AG04450 (cell line): ENCODE measurements at regions not wholly inside any gene's neighbourhood (a gene's known extent, or its start where the extent isn't known, plus 50 kb on each side); places are given as distances from the start of the nearest gene placed in this dataset.

Source experiments
- CTCF ChIA-PET: fragments of 300-600, 350-600 bp; formaldehyde crosslinking; extraction: SDS; loops from one replicate; lab custom pipeline; 2022; ENCODE audit warnings: antibody characterized with exemption, inconsistent platforms; lab: Charles Lee
- POLR2A ChIA-PET: fragments of 350-600 bp; formaldehyde crosslinking; extraction: SDS; loops from one replicate; lab custom pipeline; 2021; ENCODE audit warnings: antibody characterized with exemption, inconsistent platforms; lab: Yijun Ruan, JAX
- DNase-seq: peaks from one replicate; pipeline ENCODE4 v3.0.0-alpha.2; 2011; ENCODE audit warnings: low read depth, low spot score
- H3K27ac ChIP-seq: one replicate; pipeline ENCODE4 v1.5.1; 2012; ENCODE audit warnings: low read depth, low read length, control low read depth
- H3K27me3 ChIP-seq: one replicate; pipeline ENCODE4 v1.6.0; 2012; ENCODE audit warnings: low read length; ENCODE audit not compliant: control insufficient read depth, insufficient read depth
- H3K4me3 ChIP-seq: 2 replicates; pipeline ENCODE4 v1.5.1; 2011; ENCODE audit warnings: mild to moderate bottlenecking, low read depth, low read length, control low read depth
- H3K9me3 ChIP-seq: 2 replicates; pipeline ENCODE4 v1.5.1; 2012; ENCODE audit warnings: low read length; ENCODE audit not compliant: control insufficient read depth, insufficient read depth
- TF ChIP-seq, protein P1 (sequence below): IDR thresholded peaks from 2 replicates; pipeline ENCODE4 v1.5.1; 2011; ENCODE audit warnings: low read depth, low read length, control low read depth, inconsistent platforms

DNA sequence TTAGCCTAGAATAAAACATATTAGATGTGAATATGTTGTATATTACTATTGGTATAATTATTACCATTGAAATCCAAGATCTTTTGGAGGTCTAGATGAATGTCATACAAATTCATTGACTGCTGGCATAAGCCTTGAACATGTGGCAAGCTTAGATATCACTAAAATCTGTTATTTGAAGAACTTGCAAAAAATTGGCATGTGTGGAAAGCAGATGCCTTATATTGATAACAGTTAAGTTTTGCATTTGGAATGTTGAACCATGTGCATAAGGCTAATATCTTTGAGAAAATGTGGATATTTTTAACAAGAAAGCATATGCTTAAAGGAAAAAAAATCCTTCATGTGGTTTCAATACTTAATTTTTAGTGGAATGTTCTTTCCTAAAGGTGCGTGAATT is 203.6 kb upstream of the PRICKLE1 start:
- Histone ChIP-seq H3K27ac (no peak overlapping the region), H3K27me3 (no peaks in the 10 kb centered on the region), H3K4me3 (no peak overlapping the region), H3K9me3 (no peaks in the 10 kb centered on the region; the same call in 1 of the 2 replicates)
- TF ChIP-seq, protein P1, sequence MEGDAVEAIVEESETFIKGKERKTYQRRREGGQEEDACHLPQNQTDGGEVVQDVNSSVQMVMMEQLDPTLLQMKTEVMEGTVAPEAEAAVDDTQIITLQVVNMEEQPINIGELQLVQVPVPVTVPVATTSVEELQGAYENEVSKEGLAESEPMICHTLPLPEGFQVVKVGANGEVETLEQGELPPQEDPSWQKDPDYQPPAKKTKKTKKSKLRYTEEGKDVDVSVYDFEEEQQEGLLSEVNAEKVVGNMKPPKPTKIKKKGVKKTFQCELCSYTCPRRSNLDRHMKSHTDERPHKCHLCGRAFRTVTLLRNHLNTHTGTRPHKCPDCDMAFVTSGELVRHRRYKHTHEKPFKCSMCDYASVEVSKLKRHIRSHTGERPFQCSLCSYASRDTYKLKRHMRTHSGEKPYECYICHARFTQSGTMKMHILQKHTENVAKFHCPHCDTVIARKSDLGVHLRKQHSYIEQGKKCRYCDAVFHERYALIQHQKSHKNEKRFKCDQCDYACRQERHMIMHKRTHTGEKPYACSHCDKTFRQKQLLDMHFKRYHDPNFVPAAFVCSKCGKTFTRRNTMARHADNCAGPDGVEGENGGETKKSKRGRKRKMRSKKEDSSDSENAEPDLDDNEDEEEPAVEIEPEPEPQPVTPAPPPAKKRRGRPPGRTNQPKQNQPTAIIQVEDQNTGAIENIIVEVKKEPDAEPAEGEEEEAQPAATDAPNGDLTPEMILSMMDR = no peak
- CTCF ChIA-PET = no interaction called here
- POLR2A ChIA-PET = no interaction called here
- DNase-seq = no peak

DNA sequence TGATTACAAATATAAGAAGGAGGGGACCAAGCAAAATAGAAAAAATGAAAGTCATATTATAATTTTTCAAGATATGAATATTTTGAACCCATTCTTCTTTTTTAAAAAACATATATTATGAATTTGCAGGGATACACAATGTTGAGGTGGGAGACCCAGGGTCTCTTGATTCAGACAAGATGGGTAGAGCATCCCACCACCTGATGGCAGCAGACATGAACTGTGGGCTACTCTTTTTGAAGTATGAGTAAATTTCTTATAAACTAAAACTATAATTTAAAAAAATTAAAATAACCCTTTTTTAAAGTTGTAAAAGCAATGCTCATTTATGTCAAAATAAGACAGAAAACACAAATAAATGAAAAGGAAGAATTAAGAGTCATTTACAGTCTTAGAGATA is 202.7 kb upstream of the PRICKLE1 start:
- Histone ChIP-seq H3K9me3 (no peaks in the 10 kb centered on the region), H3K27ac (no peak overlapping the region), H3K4me3 (no peak overlapping the region), H3K27me3 (no peaks in the 10 kb centered on the region)
- TF ChIP-seq, protein P1 = no peak
- POLR2A ChIA-PET = no interaction called here
- CTCF ChIA-PET = no interaction called here
- no peak for DNase-seq

DNA sequence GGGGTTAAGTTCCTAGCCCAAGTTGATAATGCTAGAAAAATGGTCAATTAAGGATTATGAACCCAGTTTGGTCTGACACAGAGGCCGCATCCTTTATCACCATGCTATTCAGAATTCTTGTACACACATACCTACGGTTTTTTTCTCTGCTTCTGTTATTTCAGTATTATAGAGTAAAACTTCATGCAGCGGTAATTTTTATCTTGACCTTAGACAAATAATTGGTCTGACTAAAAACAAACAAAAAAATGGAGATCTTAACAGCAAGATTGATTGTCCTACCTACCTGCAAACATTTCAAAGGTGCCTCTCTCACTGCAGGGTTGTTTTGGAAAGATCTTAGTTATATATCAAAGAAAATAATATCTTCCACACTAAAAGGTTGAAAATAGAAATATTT is 201.9 kb upstream of the PRICKLE1 start:
- ChIA-PET POLR2A (interaction anchor here (1.2 kb wide), 1 partner anchor 68 kb away, joined by 4 read pairs; no protein-coding TSS in a partner anchor), CTCF (no interaction called here)
- Histone ChIP-seq H3K27me3 (no peaks in the 10 kb centered on the region), H3K27ac (no peak overlapping the region), H3K4me3 (no peak overlapping the region), H3K9me3 (no peaks in the 10 kb centered on the region)
- TF ChIP-seq, protein P1 = no peak
- no peak for DNase-seq

DNA sequence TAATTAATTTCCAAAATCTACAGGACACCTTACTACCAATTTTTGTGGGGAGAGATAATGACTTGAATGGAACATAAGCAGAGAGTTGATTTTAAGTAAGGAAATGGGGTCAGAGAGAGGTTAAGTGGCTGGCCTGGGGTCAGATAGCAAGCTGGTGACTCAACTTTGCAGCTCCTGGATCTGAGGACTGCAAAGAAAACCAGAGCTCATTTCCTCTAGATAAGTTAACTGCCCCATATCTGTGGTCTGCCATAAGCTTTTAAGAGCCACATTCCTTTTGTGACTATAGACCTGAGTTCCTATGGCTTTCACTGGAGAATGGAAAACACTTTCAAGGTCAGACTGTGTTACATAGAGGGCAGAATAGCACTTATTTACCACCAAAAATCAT is 201.2 kb upstream of the PRICKLE1 start:
- H3K4me3 ChIP-seq = no peak overlapping the region
- no peaks in the 10 kb centered on the region for H3K9me3 ChIP-seq
- no peak for DNase-seq
- H3K27ac ChIP-seq = no peak overlapping the region
- no peaks in the 10 kb centered on the region for H3K27me3 ChIP-seq
- POLR2A ChIA-PET = interaction anchor here (0.9 to 1.2 kb wide), 2 partner anchors 69 to 308 kb away, joined by 3 to 4 read pairs; no protein-coding TSS in a partner anchor
- CTCF ChIA-PET = interaction anchor here (0.7 to 1.0 kb wide), 2 partner anchors 12 to 222 kb away, joined by 3 read pairs; no protein-coding TSS in a partner anchor
- TF ChIP-seq, protein P1 = no peak

DNA sequence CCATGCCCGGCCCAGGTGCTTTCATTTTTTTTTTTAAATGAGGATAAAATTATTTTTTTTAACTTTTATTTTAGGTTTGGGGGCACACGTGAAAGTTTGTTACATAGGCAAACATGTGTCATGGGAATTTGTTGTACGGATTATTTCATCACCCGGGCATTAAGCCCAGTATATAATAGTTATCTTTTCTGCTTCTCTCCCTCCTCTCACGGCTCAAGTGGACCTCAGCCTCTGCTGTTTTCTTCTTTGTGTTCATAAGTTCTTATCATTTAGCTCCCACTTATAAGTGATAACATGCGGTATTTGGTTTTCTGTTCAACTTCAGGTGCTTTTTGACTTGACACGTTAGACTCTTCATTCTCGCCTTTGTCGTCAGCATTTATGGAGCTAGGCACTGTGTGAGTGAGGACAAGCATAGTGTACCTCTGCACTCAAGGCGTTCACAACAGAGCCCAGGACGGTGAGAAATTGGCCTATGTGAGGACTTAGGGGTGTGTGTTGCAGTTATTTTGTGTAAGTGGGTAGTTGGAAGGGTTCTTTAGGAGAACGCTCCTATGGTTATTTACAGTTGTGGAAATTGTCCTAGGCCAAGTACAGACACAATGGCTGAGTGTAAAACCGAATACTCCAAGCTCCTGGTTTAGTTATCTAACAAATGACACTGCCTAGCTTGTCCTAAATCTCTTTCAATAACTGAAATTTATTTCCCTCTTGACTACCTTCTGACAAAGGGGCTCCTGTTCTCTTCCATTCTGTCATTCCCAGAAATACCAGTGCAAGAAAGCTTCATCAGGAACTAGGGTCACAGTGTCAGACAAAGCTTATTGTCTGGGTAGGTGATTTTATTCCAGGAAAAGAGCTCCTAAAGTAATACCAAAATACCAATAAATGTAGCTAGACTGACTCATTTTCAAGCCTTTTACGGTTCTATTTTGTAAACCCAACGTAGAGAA is 200.5 kb upstream of the PRICKLE1 start:
- Histone ChIP-seq H3K4me3 (no peak overlapping the region), H3K9me3 (no peaks in the 10 kb centered on the region), H3K27ac (no peak overlapping the region), H3K27me3 (no peaks in the 10 kb centered on the region)
- TF ChIP-seq, protein P1 = no peak
- no peak for DNase-seq
- ChIA-PET POLR2A (interaction anchor here (0.9 to 1.2 kb wide), 2 partner anchors 69 to 307 kb away, joined by 3 to 4 read pairs; no protein-coding TSS in a partner anchor), CTCF (interaction anchor here (0.6 to 1.0 kb wide), 4 partner anchors 12 to 305 kb away, joined by 3 to 8 read pairs (median 4); no protein-coding TSS in a partner anchor)
